ENCODE measurements at regions not wholly inside any gene's neighbourhood (a gene's known extent, or its start where the extent isn't known, plus 50 kb on each side); places are given as distances from the start of the nearest gene placed in this dataset.

DNA sequence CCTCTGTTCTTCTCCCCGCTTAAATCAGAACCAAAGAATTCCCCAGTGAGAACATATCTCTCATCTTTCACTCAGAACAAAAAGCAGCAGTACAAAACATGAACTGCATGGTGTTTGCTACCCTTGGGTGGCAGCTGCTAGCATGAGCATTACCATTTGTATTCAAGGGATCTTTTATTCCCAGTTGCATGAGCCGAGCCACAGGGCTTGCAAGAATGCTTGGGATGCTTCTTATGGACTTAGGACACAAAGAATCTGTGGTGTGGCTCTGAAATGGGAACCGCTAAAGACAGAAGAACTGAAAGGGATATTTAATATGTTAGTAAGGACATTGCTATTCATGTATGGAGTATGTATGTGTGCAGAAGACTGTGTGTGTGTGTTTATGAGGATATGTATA lies 190.6 kb downstream of the TMX1 start:
- TF ChIP-seq, protein P1, sequence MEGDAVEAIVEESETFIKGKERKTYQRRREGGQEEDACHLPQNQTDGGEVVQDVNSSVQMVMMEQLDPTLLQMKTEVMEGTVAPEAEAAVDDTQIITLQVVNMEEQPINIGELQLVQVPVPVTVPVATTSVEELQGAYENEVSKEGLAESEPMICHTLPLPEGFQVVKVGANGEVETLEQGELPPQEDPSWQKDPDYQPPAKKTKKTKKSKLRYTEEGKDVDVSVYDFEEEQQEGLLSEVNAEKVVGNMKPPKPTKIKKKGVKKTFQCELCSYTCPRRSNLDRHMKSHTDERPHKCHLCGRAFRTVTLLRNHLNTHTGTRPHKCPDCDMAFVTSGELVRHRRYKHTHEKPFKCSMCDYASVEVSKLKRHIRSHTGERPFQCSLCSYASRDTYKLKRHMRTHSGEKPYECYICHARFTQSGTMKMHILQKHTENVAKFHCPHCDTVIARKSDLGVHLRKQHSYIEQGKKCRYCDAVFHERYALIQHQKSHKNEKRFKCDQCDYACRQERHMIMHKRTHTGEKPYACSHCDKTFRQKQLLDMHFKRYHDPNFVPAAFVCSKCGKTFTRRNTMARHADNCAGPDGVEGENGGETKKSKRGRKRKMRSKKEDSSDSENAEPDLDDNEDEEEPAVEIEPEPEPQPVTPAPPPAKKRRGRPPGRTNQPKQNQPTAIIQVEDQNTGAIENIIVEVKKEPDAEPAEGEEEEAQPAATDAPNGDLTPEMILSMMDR (conservative IDR thresholded peaks at IDR 0.05 in 1 of 2, IDR thresholded peaks at IDR 0.05 in 1 of 2; ENCODE audit: low read depth in 1 of 2, low read length in 2 of 2): no peak
- no peak for TF ChIP-seq EZH2 (IDR thresholded peaks at IDR 0.05; ENCODE audit: low read length, missing control alignments)

Data from fibroblast of lung (primary cell).